NB4 (cell line): ENCODE measurements at regions not wholly inside any gene's neighbourhood (a gene's known extent, or its start where the extent isn't known, plus 50 kb on each side); places are given as distances from the start of the nearest gene placed in this dataset.

Source experiments
- DNase-seq: peaks from one replicate; pipeline ENCODE4 v3.0.0; 2010; ENCODE audit warnings: low read depth
- H3K4me3 ChIP-seq: one replicate; pipeline ENCODE4 v1.5.1; 2011; ENCODE audit warnings: mild to moderate bottlenecking, low read depth, low read length, moderate library complexity
- MYC ChIP-seq: IDR thresholded peaks from 2 replicates; pipeline ENCODE4 v1.6.1; 2011; ENCODE audit warnings: low read depth, low read length
- POLR2A ChIP-seq: IDR thresholded peaks from 2 replicates; pipeline ENCODE4 v1.6.1; 2011; ENCODE audit warnings: mild to moderate bottlenecking; ENCODE audit not compliant: insufficient read length; ENCODE audit errors: extremely low read depth
- TF ChIP-seq, protein P1 (sequence below): IDR thresholded peaks from one replicate; pipeline ENCODE4 v1.5.1; 2012; ENCODE audit warnings: low read depth, low read length
- TF ChIP-seq, protein P2 (sequence below): IDR thresholded peaks from 2 replicates; pipeline ENCODE4 v1.6.1; 2011; ENCODE audit warnings: low read depth, low read length

DNA sequence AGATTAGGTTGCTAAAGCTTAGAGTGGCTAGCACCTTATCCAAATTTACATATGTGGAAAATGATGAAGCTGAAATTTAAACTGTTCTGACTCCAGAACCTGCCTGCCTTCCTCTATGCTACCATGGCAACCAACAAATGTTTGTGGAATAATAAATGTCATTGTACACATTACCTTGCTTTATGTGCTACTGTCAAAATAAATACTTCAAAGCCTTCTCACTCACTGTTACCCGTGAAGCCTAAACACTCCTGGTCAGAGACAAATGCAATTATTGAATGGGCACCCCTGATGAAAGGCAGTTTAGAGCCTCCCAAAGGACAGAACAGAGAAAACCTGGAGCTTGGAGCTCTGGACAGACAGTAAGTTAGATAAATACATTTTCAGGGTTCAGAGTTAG is 158.6 kb downstream of the FAM114A2 start:
- no peak for TF ChIP-seq MYC
- TF ChIP-seq POLR2A: no peak
- TF ChIP-seq, protein P1, sequence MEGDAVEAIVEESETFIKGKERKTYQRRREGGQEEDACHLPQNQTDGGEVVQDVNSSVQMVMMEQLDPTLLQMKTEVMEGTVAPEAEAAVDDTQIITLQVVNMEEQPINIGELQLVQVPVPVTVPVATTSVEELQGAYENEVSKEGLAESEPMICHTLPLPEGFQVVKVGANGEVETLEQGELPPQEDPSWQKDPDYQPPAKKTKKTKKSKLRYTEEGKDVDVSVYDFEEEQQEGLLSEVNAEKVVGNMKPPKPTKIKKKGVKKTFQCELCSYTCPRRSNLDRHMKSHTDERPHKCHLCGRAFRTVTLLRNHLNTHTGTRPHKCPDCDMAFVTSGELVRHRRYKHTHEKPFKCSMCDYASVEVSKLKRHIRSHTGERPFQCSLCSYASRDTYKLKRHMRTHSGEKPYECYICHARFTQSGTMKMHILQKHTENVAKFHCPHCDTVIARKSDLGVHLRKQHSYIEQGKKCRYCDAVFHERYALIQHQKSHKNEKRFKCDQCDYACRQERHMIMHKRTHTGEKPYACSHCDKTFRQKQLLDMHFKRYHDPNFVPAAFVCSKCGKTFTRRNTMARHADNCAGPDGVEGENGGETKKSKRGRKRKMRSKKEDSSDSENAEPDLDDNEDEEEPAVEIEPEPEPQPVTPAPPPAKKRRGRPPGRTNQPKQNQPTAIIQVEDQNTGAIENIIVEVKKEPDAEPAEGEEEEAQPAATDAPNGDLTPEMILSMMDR: no peak
- TF ChIP-seq, protein P2, sequence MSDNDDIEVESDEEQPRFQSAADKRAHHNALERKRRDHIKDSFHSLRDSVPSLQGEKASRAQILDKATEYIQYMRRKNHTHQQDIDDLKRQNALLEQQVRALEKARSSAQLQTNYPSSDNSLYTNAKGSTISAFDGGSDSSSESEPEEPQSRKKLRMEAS: no peak
- no peak for DNase-seq

GRCh38 chr5:153879596-153879995 is 159.1 kb downstream of the FAM114A2 start:
- no peak for DNase-seq
- H3K4me3 ChIP-seq: no peak overlapping the region
- TF ChIP-seq, protein P1: no peak
- TF ChIP-seq MYC: no peak

More for the DNA sequence above, 158.6 kb downstream of the FAM114A2 start:
- no peak overlapping the region for H3K4me3 ChIP-seq

DNA sequence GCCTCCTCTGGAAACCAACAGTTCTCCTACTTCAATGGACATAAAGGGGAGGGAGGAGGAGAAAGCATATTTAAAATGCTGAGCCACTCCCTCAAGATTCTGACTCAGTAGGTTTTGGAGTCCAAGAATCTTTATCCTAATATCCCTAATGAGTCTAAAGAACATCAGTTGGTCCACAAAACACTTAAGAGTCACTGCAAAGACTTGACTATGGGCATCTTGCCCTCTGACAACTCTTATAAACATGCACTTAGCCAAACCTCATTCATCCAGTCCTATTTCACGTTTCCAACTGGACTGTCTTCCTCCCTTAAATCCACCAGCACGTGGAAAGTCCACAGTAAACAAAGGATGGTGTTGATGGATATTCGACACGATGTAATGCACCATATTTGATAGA is 172.5 kb downstream of the FAM114A2 start:
- TF ChIP-seq, protein P1: no peak
- no peak for TF ChIP-seq MYC
- TF ChIP-seq POLR2A: no peak
- TF ChIP-seq, protein P2: no peak
- DNase-seq: no peak
- no peak overlapping the region for H3K4me3 ChIP-seq

- no peak for DNase-seq
- TF ChIP-seq MYC (no peak), POLR2A (no peak)
- TF ChIP-seq, protein P1: no peak
- H3K4me3 ChIP-seq: no peak overlapping the region
Observed at GRCh38 chr5:153865016-153865415, 173.7 kb downstream of the FAM114A2 start.

GRCh38 chr5:153863951-153864350 is 174.8 kb downstream of the FAM114A2 start:
- TF ChIP-seq MYC: no peak
- TF ChIP-seq, protein P2: no peak
- TF ChIP-seq, protein P1: no peak
- no peak for TF ChIP-seq POLR2A

More at GRCh38 chr5:153863951-153864350, 174.8 kb downstream of the FAM114A2 start:
- H3K4me3 ChIP-seq: no peak overlapping the region
- no peak for DNase-seq
